B cell (primary cell): ENCODE measurements at regions not wholly inside any gene's neighbourhood (a gene's known extent, or its start where the extent isn't known, plus 50 kb on each side); places are given as distances from the start of the nearest gene placed in this dataset.

Experiments used
- ATAC-seq: fragments of 200-7000 bp; cut with Tn5 transposase; one replicate; pipeline ENCODE4 v1.10.0; 2021; ENCODE audit warnings: low read depth, mild to moderate bottlenecking, moderate number of reproducible peaks, moderate library complexity
- CTCF ChIA-PET: fragments of 350-600 bp; sonication (Branson Sonifier 250); formaldehyde crosslinking; loops from one replicate; lab custom pipeline; 2021; ENCODE audit warnings: antibody characterized with exemption, inconsistent platforms; lab: Charles Lee
- POLR2A ChIA-PET: fragments of 350-600 bp; sonication (Branson Sonifier 250); formaldehyde crosslinking; loops from one replicate; lab custom pipeline; 2021; ENCODE audit warnings: antibody characterized with exemption; lab: Charles Lee
- DNase-seq: peaks from one replicate; pipeline ENCODE4 v3.0.0; 2013
- H2AFZ ChIP-seq: 2 replicates; pipeline ENCODE4 v1.6.1; 2012; ENCODE audit warnings: mild to moderate bottlenecking, low read depth, low read length; ENCODE audit not compliant: insufficient read depth, poor library complexity, severe bottlenecking
- H3K27ac ChIP-seq, 2 donors: 1 replicate in 1 of 2; 2 replicates in 1 of 2; pipeline ENCODE4 v1.5.1; 2012 to 2013; ENCODE audit warnings: low read length in 2 of 2, mild to moderate bottlenecking in 2 of 2, moderate library complexity in 1 of 2
- H3K27me3 ChIP-seq, 4 experiments: fragments of 200-600 bp in 1 of 4; sonication (generic) in 1 of 4; replicated peaks in 1 of 4; 1 replicate in 2 of 4; 2 replicates in 2 of 4; pipeline versions ENCODE4 v1.6.1 to v1.7.0; 2013 to 2016; ENCODE audit warnings: low read length in 3 of 4, mild to moderate bottlenecking in 2 of 4, mixed read lengths in 1 of 4, moderate library complexity in 1 of 4; ENCODE audit not compliant: insufficient read depth in 4 of 4, control insufficient read depth in 3 of 4; ENCODE audit errors: control extremely low read depth in 1 of 4
- H3K36me3 ChIP-seq, 2 experiments: replicated peaks in 1 of 2; 1 replicate in 1 of 2; 2 replicates in 1 of 2; pipeline versions ENCODE4 v1.6.1 to v1.7.1; 2013; ENCODE audit warnings: low read length in 1 of 2; ENCODE audit not compliant: insufficient read depth in 2 of 2, control insufficient read depth in 1 of 2; ENCODE audit errors: control extremely low read depth in 1 of 2, extremely low read depth in 1 of 2
- H3K4me1 ChIP-seq, 2 donors: fragments of 200-600 bp in 1 of 2; sonication (generic) in 1 of 2; 1 replicate in 1 of 2; 2 replicates in 1 of 2; pipeline versions ENCODE4 v1.5.1 to v1.6.1; 2013 to 2017; ENCODE audit warnings: low read length in 2 of 2; ENCODE audit not compliant: control insufficient read depth in 2 of 2, insufficient read depth in 2 of 2
- H3K4me2 ChIP-seq: replicated peaks from 2 replicates; pipeline ENCODE3; 2012; ENCODE audit warnings: mild to moderate bottlenecking, low read depth, low read length; ENCODE audit not compliant: poor library complexity, severe bottlenecking
- H3K4me3 ChIP-seq, 5 experiments: fragments of 200-600 bp in 1 of 5; sonication (generic) in 1 of 5; 1 replicate in 3 of 5; 2 replicates in 2 of 5; pipeline versions ENCODE4 v1.5.1 to v1.7.0; 2011 to 2016; ENCODE audit warnings: low read length in 4 of 5, mild to moderate bottlenecking in 4 of 5, low read depth in 2 of 5, control low read depth in 1 of 5, moderate library complexity in 1 of 5; ENCODE audit not compliant: insufficient read depth in 1 of 5; ENCODE audit errors: control extremely low read depth in 1 of 5, extremely low read depth in 1 of 5
- H3K79me2 ChIP-seq: fragments of 200-600 bp; sonication (generic); one replicate; pipeline ENCODE4 v1.6.0; 2016; ENCODE audit warnings: low read length; ENCODE audit not compliant: control insufficient read depth, insufficient read depth
- H3K9ac ChIP-seq: fragments of 200-600 bp; sonication (generic); 2 replicates; pipeline ENCODE4 v1.6.1; 2017; ENCODE audit warnings: mild to moderate bottlenecking, low read length, moderate library complexity
- H3K9me3 ChIP-seq, 3 donors: one replicate each; pipeline versions ENCODE4 v1.6.1 to v1.7.1; 2013; ENCODE audit warnings: low read length in 2 of 3; ENCODE audit not compliant: control insufficient read depth in 2 of 3, insufficient read depth in 1 of 3; ENCODE audit errors: control extremely low read depth in 1 of 3
- H4K20me1 ChIP-seq: 2 replicates; pipeline ENCODE4 v1.6.0; 2012; ENCODE audit warnings: mild to moderate bottlenecking, low read length; ENCODE audit not compliant: insufficient read depth, control insufficient read depth, poor library complexity, severe bottlenecking
- H3K27ac Mint-ChIP-seq: one replicate; pipeline ENCODE4 v1.8.0; 2021; ENCODE audit warnings: mixed read lengths
- H3K27me3 Mint-ChIP-seq: one replicate; pipeline ENCODE4 v1.8.0; 2021; ENCODE audit warnings: mixed read lengths
- H3K4me1 Mint-ChIP-seq: one replicate; pipeline ENCODE4 v1.8.0; 2021; ENCODE audit warnings: mixed read lengths
- H3K4me3 Mint-ChIP-seq: one replicate; pipeline ENCODE4 v1.8.0; 2021; ENCODE audit warnings: mixed read lengths
- H3K9me3 Mint-ChIP-seq: one replicate; pipeline ENCODE4 v1.8.0; 2022; ENCODE audit warnings: mixed read lengths; ENCODE audit not compliant: insufficient read depth
- CTCF ChIP-seq: fragments of 200-600 bp; IDR thresholded peaks from one replicate; pipeline ENCODE4 v1.8.0; 2022; ENCODE audit warnings: antibody characterized with exemption, mild to moderate bottlenecking
- EZH2 ChIP-seq: IDR thresholded peaks from 2 replicates; pipeline ENCODE4 v1.6.1; 2012; ENCODE audit warnings: borderline replicate concordance, low read depth, mild to moderate bottlenecking, moderate library complexity, low read length; ENCODE audit not compliant: insufficient read depth, poor library complexity, severe bottlenecking
- WGBS: methylation state at CpG from one replicate; pipeline ENCODE4 v1.1.5; 2013; ENCODE audit warnings: missing lambda C conversion rate; ENCODE audit not compliant: insufficient coverage; 5-methylcytosine and 5-hydroxymethylcytosine counted together
- intact Hi-C: fragments of 100-400 bp; cut with micrococcal nuclease; formaldehyde crosslinking; loops from one replicate; pipeline ENCODE4 v1.10.0; 2022

GRCh38 chr3:98964784-98965183 is 63.3 kb upstream of the DCBLD2 start:
- H3K27me3 Mint-ChIP-seq, result no peaks in the 10 kb centered on the region
- Histone ChIP-seq H2AFZ (no peak overlapping the region), H3K4me1 (no peaks in the 10 kb centered on the region), H3K36me3 (no peaks in the 10 kb centered on the region), H3K9me3 (no peaks in the 10 kb centered on the region), H3K4me2 (no peak overlapping the region), H3K9ac (no peak overlapping the region), H3K79me2 (no peaks in the 10 kb centered on the region), H3K4me3 (no peak overlapping the region), H4K20me1 (no peaks in the 10 kb centered on the region), H3K27ac (no peak overlapping the region), H3K27me3 (peaks cover 0 to 3% (median 0%) of the 10 kb centered on the region in 4 experiments)
- WGBS, result 80% methylated on average over 2 of the region's 2 CpGs
- ATAC-seq (no peak), DNase-seq (no peak)
- POLR2A ChIA-PET, result no interaction called here
- H3K4me1 Mint-ChIP-seq, result no peaks in the 10 kb centered on the region
- no peak overlapping the region for H3K4me3 Mint-ChIP-seq
- CTCF ChIA-PET, result no interaction called here
- no peaks in the 10 kb centered on the region for H3K9me3 Mint-ChIP-seq
- H3K27ac Mint-ChIP-seq, result no peak overlapping the region
- intact Hi-C loops, result no loop called here
- TF ChIP-seq EZH2, result no peak
- no peak for TF ChIP-seq CTCF

DNA sequence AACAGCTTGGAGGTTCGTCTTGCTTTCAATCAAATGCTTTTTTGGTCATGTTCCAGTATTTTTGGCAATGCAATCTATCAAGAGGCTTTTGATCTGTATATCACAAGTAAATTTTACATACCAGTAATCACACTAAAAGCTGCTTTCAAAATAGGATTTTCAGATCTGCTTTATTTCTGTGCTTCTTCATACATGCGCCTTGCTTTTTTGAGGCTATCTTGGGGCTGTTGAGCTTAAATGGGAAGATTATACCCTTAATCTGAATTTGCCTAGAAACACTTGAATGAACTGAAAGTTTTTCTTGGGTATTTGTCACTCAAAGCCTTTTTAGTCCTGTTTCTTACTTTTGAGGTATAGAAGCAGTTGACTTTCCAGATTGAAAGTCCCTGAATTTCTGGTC is 62.1 kb upstream of the DCBLD2 start:
- POLR2A ChIA-PET, result no interaction called here

More for the DNA sequence above, 62.1 kb upstream of the DCBLD2 start:
- H3K79me2 ChIP-seq, result no peaks in the 10 kb centered on the region
- H3K27me3 ChIP-seq, result peaks cover 0 to 3% (median 0%) of the 10 kb centered on the region in 4 experiments
- ATAC-seq (no peak), DNase-seq (no peak)
- H3K27ac Mint-ChIP-seq, result no peak overlapping the region
- 100% methylated on average over 1 of the region's 2 CpGs for WGBS
- H2AFZ ChIP-seq, result no peak overlapping the region
- no peaks in the 10 kb centered on the region for H3K9me3 Mint-ChIP-seq
- H3K4me1 Mint-ChIP-seq, result no peaks in the 10 kb centered on the region
- H3K4me2 ChIP-seq, result no peak overlapping the region
- H3K9me3 ChIP-seq, result no peaks in the 10 kb centered on the region
- H3K4me1 ChIP-seq, result no peaks in the 10 kb centered on the region
- CTCF ChIA-PET, result no interaction called here
- H3K4me3 Mint-ChIP-seq, result no peak overlapping the region
- H3K27ac ChIP-seq, result no peak overlapping the region
- H3K36me3 ChIP-seq, result no peaks in the 10 kb centered on the region
- TF ChIP-seq CTCF (no peak), EZH2 (no peak)
- intact Hi-C loops, result no loop called here
- H3K9ac ChIP-seq, result no peak overlapping the region
- no peaks in the 10 kb centered on the region for H3K27me3 Mint-ChIP-seq
- no peak overlapping the region for H3K4me3 ChIP-seq
- no peaks in the 10 kb centered on the region for H4K20me1 ChIP-seq
